HL-60 (cell line): ENCODE measurements at regions not wholly inside any gene's neighbourhood (a gene's known extent, or its start where the extent isn't known, plus 50 kb on each side); places are given as distances from the start of the nearest gene placed in this dataset.

Experiments
- CTCF ChIP-seq: IDR thresholded peaks from one replicate; pipeline ENCODE4 v1.5.1; 2011; ENCODE audit warnings: low read length, control low read depth, inconsistent platforms; ENCODE audit not compliant: insufficient read depth
- POLR2AphosphoS5 ChIP-seq: IDR thresholded peaks from 2 replicates; pipeline ENCODE4 v1.6.1; 2012; ENCODE audit warnings: low read depth
- TF ChIP-seq, protein P1 (sequence below): IDR thresholded peaks from 2 replicates; pipeline ENCODE4 v1.6.1; 2012; ENCODE audit warnings: low read depth; ENCODE audit not compliant: insufficient replicate concordance

GRCh38 chr13:70959035-70959775, 851.0 kb upstream of the KLHL1 start:
- TF ChIP-seq, protein P1, sequence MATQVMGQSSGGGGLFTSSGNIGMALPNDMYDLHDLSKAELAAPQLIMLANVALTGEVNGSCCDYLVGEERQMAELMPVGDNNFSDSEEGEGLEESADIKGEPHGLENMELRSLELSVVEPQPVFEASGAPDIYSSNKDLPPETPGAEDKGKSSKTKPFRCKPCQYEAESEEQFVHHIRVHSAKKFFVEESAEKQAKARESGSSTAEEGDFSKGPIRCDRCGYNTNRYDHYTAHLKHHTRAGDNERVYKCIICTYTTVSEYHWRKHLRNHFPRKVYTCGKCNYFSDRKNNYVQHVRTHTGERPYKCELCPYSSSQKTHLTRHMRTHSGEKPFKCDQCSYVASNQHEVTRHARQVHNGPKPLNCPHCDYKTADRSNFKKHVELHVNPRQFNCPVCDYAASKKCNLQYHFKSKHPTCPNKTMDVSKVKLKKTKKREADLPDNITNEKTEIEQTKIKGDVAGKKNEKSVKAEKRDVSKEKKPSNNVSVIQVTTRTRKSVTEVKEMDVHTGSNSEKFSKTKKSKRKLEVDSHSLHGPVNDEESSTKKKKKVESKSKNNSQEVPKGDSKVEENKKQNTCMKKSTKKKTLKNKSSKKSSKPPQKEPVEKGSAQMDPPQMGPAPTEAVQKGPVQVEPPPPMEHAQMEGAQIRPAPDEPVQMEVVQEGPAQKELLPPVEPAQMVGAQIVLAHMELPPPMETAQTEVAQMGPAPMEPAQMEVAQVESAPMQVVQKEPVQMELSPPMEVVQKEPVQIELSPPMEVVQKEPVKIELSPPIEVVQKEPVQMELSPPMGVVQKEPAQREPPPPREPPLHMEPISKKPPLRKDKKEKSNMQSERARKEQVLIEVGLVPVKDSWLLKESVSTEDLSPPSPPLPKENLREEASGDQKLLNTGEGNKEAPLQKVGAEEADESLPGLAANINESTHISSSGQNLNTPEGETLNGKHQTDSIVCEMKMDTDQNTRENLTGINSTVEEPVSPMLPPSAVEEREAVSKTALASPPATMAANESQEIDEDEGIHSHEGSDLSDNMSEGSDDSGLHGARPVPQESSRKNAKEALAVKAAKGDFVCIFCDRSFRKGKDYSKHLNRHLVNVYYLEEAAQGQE = no peak
- no peak for TF ChIP-seq CTCF
- no peak for TF ChIP-seq POLR2AphosphoS5
